Activated CD8-positive, alpha-beta memory T cell treated with anti-CD3 and anti-CD28 coated beads for 24 hours (primary cell): ENCODE measurements at regions not wholly inside any gene's neighbourhood (a gene's known extent, or its start where the extent isn't known, plus 50 kb on each side); places are given as distances from the start of the nearest gene placed in this dataset.

Experiments used
- DNase-seq: peaks from one replicate; pipeline ENCODE4 v3.0.0-alpha.2; 2020

DNA sequence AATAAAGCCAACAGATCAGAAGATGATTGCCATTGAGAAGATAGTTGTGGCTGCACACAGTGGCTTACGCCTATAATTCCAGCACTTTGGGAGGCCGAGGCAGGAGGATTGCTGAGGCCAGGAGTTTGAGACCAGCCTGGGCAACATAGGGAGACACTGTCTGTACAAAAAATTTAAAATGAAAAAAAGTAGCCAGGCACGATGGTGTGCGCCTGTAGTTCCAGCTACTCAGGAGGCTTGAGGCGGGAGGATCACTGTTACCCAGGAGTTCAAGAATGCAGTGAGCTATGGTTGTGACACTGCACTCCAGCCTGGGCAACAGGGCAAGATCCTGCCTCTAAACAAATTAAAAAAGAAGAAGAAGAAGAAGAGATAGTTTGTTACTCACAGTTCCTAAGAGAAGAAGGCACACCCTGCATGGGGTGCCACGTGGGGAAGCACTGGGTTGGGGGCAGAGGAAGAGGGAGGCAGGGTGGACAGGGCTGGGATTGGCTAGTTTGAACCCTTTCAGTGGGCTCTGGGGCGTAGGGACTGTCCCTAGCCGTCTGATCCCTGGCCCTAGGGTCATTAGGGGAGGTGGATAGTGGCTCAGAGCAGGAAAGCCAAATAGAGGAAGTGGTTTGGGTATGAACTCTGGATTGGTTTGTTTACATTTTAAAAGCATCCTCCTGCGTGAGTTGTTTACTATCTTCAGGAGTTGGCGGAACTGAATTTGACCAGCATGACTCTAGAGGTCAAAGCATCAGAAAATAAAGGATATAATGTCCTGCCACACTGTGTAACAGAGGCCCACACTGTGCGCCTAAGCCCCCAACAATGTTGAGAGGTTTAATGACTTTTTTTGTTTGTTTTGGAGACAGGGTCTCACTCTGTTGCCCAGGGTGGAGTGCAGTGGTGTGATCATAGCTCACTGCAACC is 60.5 kb upstream of the MEDAG start:
- no peak for DNase-seq

GRCh38 chr13:30846311-30846710 is 59.8 kb upstream of the MEDAG start:
- no peak for DNase-seq

DNA sequence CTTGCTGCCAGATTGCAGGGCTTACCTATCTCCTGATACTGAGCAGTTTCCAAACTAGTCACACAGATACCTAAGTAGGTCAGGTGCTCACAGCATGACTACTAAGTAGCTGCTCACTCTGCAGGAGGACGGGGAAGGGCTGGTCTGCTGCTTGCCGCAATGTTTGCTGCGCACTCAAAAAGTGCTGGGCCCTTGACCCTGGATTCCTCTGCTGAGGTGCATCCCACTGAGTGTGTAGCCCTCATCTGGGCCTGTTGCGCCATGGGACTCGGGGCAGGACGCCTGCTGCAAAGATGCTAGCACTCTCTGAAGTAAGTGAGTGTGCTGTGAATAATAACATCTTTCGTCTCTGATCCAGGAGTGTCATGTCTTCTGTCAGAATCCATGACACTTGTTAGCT is 59.2 kb upstream of the MEDAG start:
- DNase-seq: no peak

GRCh38 chr13:30847650-30848307 is 58.3 kb upstream of the MEDAG start:
- no peak for DNase-seq

DNA sequence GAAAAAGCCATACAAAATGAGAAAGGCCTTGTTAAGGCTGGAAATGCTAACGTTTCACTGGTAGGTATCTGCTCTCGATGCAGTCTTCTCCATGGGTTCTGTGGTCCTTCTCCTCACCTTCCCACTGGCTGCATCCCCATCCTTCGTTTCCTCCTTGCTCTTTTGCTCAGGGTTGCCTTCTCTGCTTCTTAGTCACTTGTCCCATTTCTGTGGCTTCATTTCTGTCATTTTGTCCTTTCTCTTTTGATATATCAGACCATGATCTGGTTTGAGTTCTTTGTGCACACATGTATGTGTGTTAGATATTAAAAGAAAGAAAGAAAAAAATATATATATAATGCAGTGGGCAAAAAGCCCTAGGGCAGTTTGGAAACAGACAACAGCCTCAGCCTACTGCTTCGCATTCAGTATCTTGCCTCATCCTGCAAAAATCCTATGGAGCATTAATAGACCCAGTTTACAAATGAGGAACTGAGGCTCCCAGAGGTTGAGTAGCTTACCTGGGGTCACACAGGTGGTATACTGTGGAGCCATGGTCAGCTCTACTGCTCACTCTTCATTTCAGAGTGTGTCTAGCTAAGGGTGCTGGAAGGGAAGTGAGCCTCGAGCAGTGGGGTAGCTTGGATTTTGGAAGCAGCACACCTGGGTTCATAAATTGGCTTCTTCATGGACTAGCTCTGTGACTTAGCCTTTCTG is 57.6 kb upstream of the MEDAG start:
- no peak for DNase-seq

DNA sequence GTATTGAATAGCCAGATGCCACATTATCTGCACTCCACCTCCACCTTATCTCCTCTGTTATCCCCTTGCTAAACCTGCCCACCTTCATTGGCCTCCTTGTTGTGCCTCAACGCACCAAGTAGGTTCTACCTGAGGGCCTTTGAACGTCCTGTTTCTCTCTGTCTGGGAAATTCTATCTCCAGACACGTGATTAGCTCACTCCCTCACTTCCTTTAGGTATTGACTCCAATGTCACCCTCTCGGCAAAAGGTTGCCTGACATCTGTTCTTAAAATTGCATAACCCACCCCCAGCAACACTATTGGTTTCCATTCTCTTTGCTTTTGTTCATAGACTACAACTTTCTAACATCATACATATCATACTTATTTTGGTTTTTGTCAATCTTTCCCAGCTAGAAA is 56.5 kb upstream of the MEDAG start:
- no peak for DNase-seq

- DNase-seq: no peak
Measured at GRCh38 chr13:30850204-30850866, 55.7 kb upstream of the MEDAG start.

DNA sequence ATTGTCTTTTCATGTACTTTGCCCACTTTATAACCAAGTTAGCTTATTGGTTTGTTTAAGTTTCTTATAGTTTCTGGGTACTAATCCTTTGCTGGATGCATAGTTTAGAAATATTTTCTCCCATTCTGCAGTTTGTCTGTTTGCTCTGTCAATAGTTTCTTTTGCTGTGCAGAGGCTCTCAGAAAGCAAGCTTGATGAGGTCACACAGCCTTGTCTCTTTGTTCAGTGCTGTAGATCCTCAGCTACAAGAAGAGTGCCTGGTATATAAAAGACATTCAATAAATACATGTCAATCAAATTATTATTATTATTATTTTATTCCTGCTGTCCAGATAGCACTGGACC is 55.2 kb upstream of the MEDAG start:
- DNase-seq: no peak

DNA sequence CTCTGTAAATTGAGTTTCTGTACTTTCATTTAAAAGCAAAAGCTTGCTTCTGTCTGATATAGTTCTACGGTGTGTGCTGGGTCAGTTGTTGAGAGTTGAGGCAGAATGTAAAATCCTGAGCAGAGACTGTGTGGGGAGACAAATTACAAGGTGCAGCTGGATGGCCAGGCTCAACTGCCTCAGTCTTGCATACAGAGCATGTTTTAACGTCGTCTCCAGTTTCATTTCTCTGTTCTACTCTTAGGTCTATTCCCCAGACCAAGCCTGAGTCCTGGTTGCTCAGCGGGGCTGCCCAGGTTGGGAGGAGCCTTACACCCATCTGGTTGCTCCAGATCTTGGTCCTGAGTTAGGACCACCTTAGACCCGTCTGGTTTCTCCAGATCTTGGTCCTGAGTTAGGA is 54.4 kb upstream of the MEDAG start:
- no peak for DNase-seq

- no peak for DNase-seq
Measured at GRCh38 chr13:30855569-30855968, 50.5 kb upstream of the MEDAG start.

- no peak for DNase-seq
Measured at GRCh38 chr13:30856005-30856790, 49.9 kb upstream of the MEDAG start.
